Left lung (tissue), 4 donors: ENCODE measurements at regions not wholly inside any gene's neighbourhood (a gene's known extent, or its start where the extent isn't known, plus 50 kb on each side); places are given as distances from the start of the nearest gene placed in this dataset.

Experiments
- ATAC-seq: fragments of 200-7000 bp; cut with Tn5 transposase; one replicate; pipeline ENCODE4 v1.9.1; 2020; ENCODE audit warnings: moderate library complexity
- DNase-seq, 4 donors: peaks; one replicate each; pipeline ENCODE4 v3.0.0-alpha.2; 2013 to 2020
- H3K27ac ChIP-seq, 2 donors: fragments of 200-600 bp; sonication (generic) in 1 of 2; one replicate each; pipeline versions ENCODE4 v1.5.0 to v1.8.0; 2020 to 2021
- H3K27me3 ChIP-seq, 2 donors: fragments of 200-600 bp; sonication (generic) in 1 of 2; one replicate each; pipeline versions ENCODE4 v1.5.0 to v1.8.0; 2020 to 2021
- H3K36me3 ChIP-seq, 2 donors: fragments of 200-600 bp; sonication (generic) in 1 of 2; one replicate each; pipeline versions ENCODE4 v1.5.0 to v1.8.0; 2020 to 2021
- H3K4me1 ChIP-seq, 2 donors: fragments of 200-600 bp; one replicate each; pipeline ENCODE4 v1.8.0; 2021
- H3K4me3 ChIP-seq, 2 donors: fragments of 200-600 bp; sonication (generic) in 1 of 2; one replicate each; pipeline versions ENCODE4 v1.5.0 to v1.8.0; 2020 to 2021; ENCODE audit warnings: mild to moderate bottlenecking in 1 of 2
- H3K9me3 ChIP-seq, 2 donors: fragments of 200-600 bp; sonication (generic) in 1 of 2; one replicate each; pipeline versions ENCODE4 v1.5.0 to v1.8.0; 2020 to 2021
- CTCF ChIP-seq, 2 donors: fragments of 200-600 bp; sonication (generic) in 1 of 2; IDR thresholded peaks; one replicate each; pipeline versions ENCODE4 v1.5.0 to v1.8.0; 2021; ENCODE audit warnings: antibody characterized with exemption in 2 of 2
- intact Hi-C, 2 donors: fragments of 100-400 bp; cut with DNase I; formaldehyde crosslinking; loops; one replicate each; pipeline versions ENCODE4 v1.11.2 to v1.14.2; 2022
- donor health status: DM: no; HTN: yes; CAD: no.
- donor health status: DM: no; HTN: no; CAD: no.

GRCh38 chr17:68657166-68657565, 56.0 kb upstream of the FAM20A start:
- Histone ChIP-seq H3K4me1 (no peaks in the 10 kb centered on the region), H3K36me3 (no peaks in the 10 kb centered on the region), H3K9me3 (no peaks in the 10 kb centered on the region), H3K4me3 (no peak overlapping the region), H3K27me3 (no peaks in the 10 kb centered on the region), H3K27ac (no peak overlapping the region)
- ATAC-seq (no peak), DNase-seq (no peak)
- TF ChIP-seq CTCF (IDR thresholded peaks at IDR 0.05): no peak
- intact Hi-C loops: no loop called here

GRCh38 chr17:68656666-68657065, 55.5 kb upstream of the FAM20A start:
- Histone ChIP-seq H3K27me3 (no peaks in the 10 kb centered on the region), H3K36me3 (no peaks in the 10 kb centered on the region), H3K4me3 (no peak overlapping the region), H3K9me3 (no peaks in the 10 kb centered on the region), H3K4me1 (no peaks in the 10 kb centered on the region), H3K27ac (no peak overlapping the region)
- intact Hi-C loops: no loop called here
- no peak for TF ChIP-seq CTCF (IDR thresholded peaks at IDR 0.05)
- DNase-seq (no peak), ATAC-seq (no peak)
